Panc1 (cell line): ENCODE measurements at regions not wholly inside any gene's neighbourhood (a gene's known extent, or its start where the extent isn't known, plus 50 kb on each side); places are given as distances from the start of the nearest gene placed in this dataset.

Experiments used
- ATAC-seq: fragments of 200-7000 bp; cut with Tn5 transposase; 2 replicates; pipeline ENCODE4 v1.9.1; 2020; ENCODE audit warnings: mild to moderate bottlenecking, moderate library complexity
- BruUV-seq: library from RNA; stranded (reverse); fragments of 400-500 nt; replicated peaks from 2 replicates; lab custom pipeline; 2021; lab: Mats Ljungman, UMichigan
- CTCF ChIA-PET: fragments of 300-600 bp; sonication (Branson Sonifier 250); formaldehyde crosslinking; loops from one replicate; lab custom pipeline; 2022; ENCODE audit warnings: antibody characterized with exemption; lab: Charles Lee
- POLR2A ChIA-PET: fragments of 300-600 bp; sonication (Branson Sonifier 250); formaldehyde crosslinking; loops from one replicate; lab custom pipeline; 2022; ENCODE audit warnings: antibody characterized with exemption; lab: Charles Lee
- DNase-seq: peaks from one replicate; pipeline ENCODE4 v3.0.0-alpha.2; 2010; ENCODE audit warnings: low read depth, low spot score
- H3K27ac ChIP-seq: 2 replicates; pipeline ENCODE4 v1.5.1; 2011; ENCODE audit warnings: mild to moderate bottlenecking, low read length, inconsistent platforms
- H3K27me3 ChIP-seq: fragments of 200-500 bp; sonication (Bioruptor generic); 2 replicates; pipeline ENCODE4 v1.6.0; 2014; ENCODE audit warnings: low read length, inconsistent platforms; ENCODE audit not compliant: control insufficient read depth, insufficient read depth
- H3K36me3 ChIP-seq: fragments of 200-500 bp; sonication (Bioruptor generic); 2 replicates; pipeline ENCODE4 v1.5.1; 2014; ENCODE audit warnings: inconsistent platforms, mild to moderate bottlenecking, low read length, moderate library complexity; ENCODE audit not compliant: control insufficient read depth, insufficient read depth
- H3K4me1 ChIP-seq: 2 replicates; pipeline ENCODE4 v1.5.1; 2011; ENCODE audit warnings: inconsistent platforms, mild to moderate bottlenecking, low read length, moderate library complexity; ENCODE audit not compliant: control insufficient read depth, insufficient read depth
- H3K4me3 ChIP-seq, 2 experiments: 2 replicates each; pipeline ENCODE4 v1.5.1; 2011 to 2012; ENCODE audit warnings: low read depth in 2 of 2, low read length in 2 of 2, mild to moderate bottlenecking in 2 of 2, inconsistent platforms in 1 of 2, moderate library complexity in 1 of 2
- H3K9me3 ChIP-seq: fragments of 200-500 bp; sonication (Bioruptor generic); 2 replicates; pipeline ENCODE4 v1.5.1; 2014; ENCODE audit warnings: low read depth, mild to moderate bottlenecking, inconsistent platforms, low read length, moderate library complexity; ENCODE audit not compliant: control insufficient read depth, insufficient read depth
- CTCF ChIP-seq: fragments of 450-650 bp; IDR thresholded peaks from 2 replicates; pipeline ENCODE4 v1.5.1; 2017; ENCODE audit warnings: mild to moderate bottlenecking
- POLR2AphosphoS5 ChIP-seq: IDR thresholded peaks from 2 replicates; pipeline ENCODE4 v1.6.1; 2012; ENCODE audit warnings: mild to moderate bottlenecking, low read depth, low read length, moderate library complexity
- REST ChIP-seq, 2 experiments: IDR thresholded peaks; 2 replicates each; pipeline ENCODE4 v1.6.1; 2011 to 2012; ENCODE audit warnings: low read depth in 2 of 2, control low read depth in 1 of 2, low read length in 1 of 2, mild to moderate bottlenecking in 1 of 2, moderate library complexity in 1 of 2; ENCODE audit not compliant: insufficient read depth in 1 of 2
- SIN3A ChIP-seq: IDR thresholded peaks from 2 replicates; pipeline ENCODE4 v1.6.1; 2012; ENCODE audit warnings: low read depth, mild to moderate bottlenecking, low read length, moderate library complexity, borderline replicate concordance; ENCODE audit not compliant: insufficient read depth
- TCF7L2 ChIP-seq: IDR thresholded peaks from 2 replicates; pipeline ENCODE4 v1.6.1; 2011; ENCODE audit warnings: mild to moderate bottlenecking, low read depth, low read length, inconsistent platforms
- in situ Hi-C: cut with HindIII; loops from 2 replicates; pipeline ENCODE4 v1.10.0; 2016; ENCODE audit warnings: low sequenced_read_pairs, low pct_unique_long_range_greater_than_20kb
- intact Hi-C: fragments of 100-400 bp; cut with micrococcal nuclease; formaldehyde crosslinking; loops from one replicate; pipeline ENCODE4 v1.10.0; 2022; ENCODE audit not compliant: unreplicated experiment

GRCh38 chr12:60501124-60501729 lies 905.4 kb downstream of the SLC16A7 start:
- Histone ChIP-seq H3K4me3 (no peak overlapping the region), H3K36me3 (no peaks in the 10 kb centered on the region), H3K27me3 (no peaks in the 10 kb centered on the region), H3K27ac (no peak overlapping the region), H3K4me1 (no peaks in the 10 kb centered on the region), H3K9me3 (no peaks in the 10 kb centered on the region)
- TF ChIP-seq SIN3A, result no peak
- TF ChIP-seq REST (IDR thresholded peaks at IDR 0.05; ENCODE audit: insufficient read depth in 1 of 2, low read depth in 2 of 2, low read length in 1 of 2), result no peak
- no peak for TF ChIP-seq POLR2AphosphoS5
- TF ChIP-seq CTCF, result no peak; the same call in 1 of the 2 replicates
- no peak for TF ChIP-seq TCF7L2
- in situ Hi-C loops (no loop called here), intact Hi-C loops (no loop called here)
- POLR2A ChIA-PET, result no interaction called here
- DNase-seq, result no peak
- BruUV-seq, result no TSS peak
- CTCF ChIA-PET, result interaction anchor here (0.6 kb wide), 1 partner anchor 395 kb away, joined by 4 read pairs; no protein-coding TSS in a partner anchor
- no peak for ATAC-seq

- Histone ChIP-seq H3K4me3 (no peak overlapping the region), H3K4me1 (no peaks in the 10 kb centered on the region), H3K9me3 (no peaks in the 10 kb centered on the region), H3K36me3 (no peaks in the 10 kb centered on the region), H3K27ac (no peak overlapping the region), H3K27me3 (no peaks in the 10 kb centered on the region)
- DNase-seq, result no peak
- ChIA-PET CTCF (no interaction called here), POLR2A (no interaction called here)
- TF ChIP-seq CTCF (no peak), REST (IDR thresholded peaks at IDR 0.05; ENCODE audit: insufficient read depth in 1 of 2, low read depth in 2 of 2, low read length in 1 of 2) (no peak), TCF7L2 (no peak), POLR2AphosphoS5 (no peak), SIN3A (no peak)
- no TSS peak for BruUV-seq
- in situ Hi-C loops, result no loop called here
- ATAC-seq, result no peak
- intact Hi-C loops, result no loop called here
Measured at GRCh38 chr12:60522684-60523400, 927.0 kb downstream of the SLC16A7 start.
